ENCODE measurements at regions not wholly inside any gene's neighbourhood (a gene's known extent, or its start where the extent isn't known, plus 50 kb on each side); places are given as distances from the start of the nearest gene placed in this dataset.

DNA sequence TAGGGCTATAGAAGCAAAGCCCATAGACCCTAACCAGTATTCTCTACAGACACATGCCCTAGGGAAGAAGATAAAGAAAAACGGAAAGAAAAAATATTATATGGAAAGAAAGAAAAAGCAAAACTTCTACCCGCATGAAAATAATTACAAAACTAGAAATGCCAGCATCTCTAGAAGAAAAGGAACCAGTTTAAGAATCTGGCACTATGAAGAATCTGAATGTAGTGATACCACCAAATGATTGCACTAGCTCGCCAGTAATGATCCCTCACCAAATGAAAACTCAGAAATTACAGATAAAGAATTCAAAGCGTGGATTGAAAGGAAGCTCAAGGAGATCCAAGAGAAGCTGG is 341.9 kb upstream of the GRIA1 start:
- no peaks in the 10 kb centered on the region for H3K4me1 Mint-ChIP-seq

DNA sequence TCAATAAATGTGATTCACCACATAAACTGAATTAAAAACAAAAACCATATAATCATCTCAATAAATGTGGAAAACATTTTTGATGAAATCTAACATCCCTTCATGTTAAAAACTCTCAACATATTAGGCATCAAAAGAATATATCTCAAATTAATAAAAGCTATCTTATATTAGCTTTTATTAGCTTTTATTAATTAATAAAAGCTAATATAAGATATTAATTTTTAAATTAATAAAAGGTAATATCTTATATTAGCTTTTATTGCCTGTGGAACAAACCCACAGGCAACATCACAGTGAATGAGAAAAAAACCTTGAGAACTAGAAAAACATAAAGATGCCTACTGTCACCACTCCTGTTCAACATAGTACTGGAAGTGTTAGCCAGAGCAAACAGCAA is 338.9 kb upstream of the GRIA1 start:
- Mint-ChIP-seq H3K4me1 (no peaks in the 10 kb centered on the region), H3K27ac (no peak overlapping the region), H3K9me3 (peaks cover 3% of the 10 kb centered on the region), H3K27me3 (no peaks in the 10 kb centered on the region), H3K36me3 (ENCODE audit: low read depth) (no peaks in the 10 kb centered on the region), H3K4me3 (no peak overlapping the region)
- POLR2A ChIA-PET = no interaction called here
- CTCF ChIA-PET = no interaction called here
- no peak for DNase-seq

More for the DNA sequence above, 341.9 kb upstream of the GRIA1 start:
- DNase-seq = no peak
- H3K9me3 Mint-ChIP-seq = peaks cover 3% of the 10 kb centered on the region
- H3K36me3 Mint-ChIP-seq (ENCODE audit: low read depth) = no peaks in the 10 kb centered on the region
- ChIA-PET CTCF (interaction anchor here (1.0 to 1.3 kb wide), 3 partner anchors 18 to 817 kb away, joined by 3 to 4 read pairs (median 3); no protein-coding TSS in a partner anchor), POLR2A (no interaction called here)
- no peak overlapping the region for H3K27ac Mint-ChIP-seq
- no peaks in the 10 kb centered on the region for H3K27me3 Mint-ChIP-seq
- H3K4me3 Mint-ChIP-seq = no peak overlapping the region

DNA sequence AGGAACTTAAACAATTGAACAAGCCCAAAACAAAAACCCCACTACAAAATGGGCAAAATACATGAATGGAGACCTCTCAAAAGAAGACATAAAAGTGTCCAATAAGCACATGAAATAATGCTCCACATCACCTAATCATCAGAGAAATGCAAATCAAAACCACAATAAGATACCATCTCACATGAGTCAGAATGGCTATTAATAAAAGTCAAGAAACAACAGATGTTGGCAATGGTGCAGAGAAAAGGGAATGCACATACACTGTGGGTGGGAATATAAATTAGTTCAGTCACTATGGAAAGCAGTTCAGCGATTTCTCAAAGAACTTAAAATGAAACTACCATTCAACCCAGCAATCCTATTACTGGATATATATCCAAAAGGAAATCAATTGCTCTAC is 337.4 kb upstream of the GRIA1 start:
- no peak for DNase-seq
- Mint-ChIP-seq H3K27me3 (no peaks in the 10 kb centered on the region), H3K27ac (no peak overlapping the region), H3K36me3 (ENCODE audit: low read depth) (no peaks in the 10 kb centered on the region), H3K9me3 (peaks cover 3% of the 10 kb centered on the region), H3K4me3 (no peak overlapping the region), H3K4me1 (no peaks in the 10 kb centered on the region)
- POLR2A ChIA-PET = no interaction called here
- CTCF ChIA-PET = no interaction called here

- ChIA-PET POLR2A (no interaction called here), CTCF (no interaction called here)
- Mint-ChIP-seq H3K4me3 (no peak overlapping the region), H3K9me3 (no peaks in the 10 kb centered on the region), H3K27ac (no peak overlapping the region), H3K4me1 (no peaks in the 10 kb centered on the region), H3K27me3 (no peaks in the 10 kb centered on the region), H3K36me3 (ENCODE audit: low read depth) (no peaks in the 10 kb centered on the region)
- DNase-seq = no peak
These were observed 333.3 kb upstream of the GRIA1 start for GRCh38 chr5:153157156-153157555.

DNA sequence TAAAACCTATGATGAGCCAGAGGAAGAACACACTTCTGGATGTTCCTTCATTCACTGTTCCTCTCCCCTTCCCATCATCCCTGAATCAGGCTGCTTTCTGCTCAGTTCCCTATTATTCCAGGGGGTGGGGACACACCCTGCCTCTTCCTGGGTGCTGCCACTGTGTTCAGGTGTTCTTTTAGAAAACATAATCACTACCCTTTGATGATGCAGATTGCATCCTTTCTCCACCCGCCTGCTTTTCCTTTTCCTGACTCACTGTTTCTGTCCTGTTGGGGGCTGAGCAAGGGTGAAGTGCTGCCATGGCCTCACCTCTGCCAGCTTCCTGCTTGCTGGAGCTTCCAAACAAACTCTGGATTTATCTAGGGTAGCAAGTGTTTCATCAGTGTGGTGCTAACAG is 331.9 kb upstream of the GRIA1 start:
- Mint-ChIP-seq H3K27ac (no peak overlapping the region), H3K4me1 (no peaks in the 10 kb centered on the region), H3K27me3 (no peaks in the 10 kb centered on the region), H3K9me3 (no peaks in the 10 kb centered on the region), H3K36me3 (ENCODE audit: low read depth) (no peaks in the 10 kb centered on the region), H3K4me3 (no peak overlapping the region)
- ChIA-PET CTCF (no interaction called here), POLR2A (no interaction called here)
- no peak for DNase-seq

- no peaks in the 10 kb centered on the region for H3K36me3 Mint-ChIP-seq (ENCODE audit: low read depth)
- H3K27me3 Mint-ChIP-seq = no peaks in the 10 kb centered on the region
- no peak overlapping the region for H3K4me3 Mint-ChIP-seq
- H3K9me3 Mint-ChIP-seq = no peaks in the 10 kb centered on the region
- CTCF ChIA-PET = no interaction called here
- H3K27ac Mint-ChIP-seq = no peak overlapping the region
- POLR2A ChIA-PET = no interaction called here
- H3K4me1 Mint-ChIP-seq = no peaks in the 10 kb centered on the region
- no peak for DNase-seq
These were observed 330.9 kb upstream of the GRIA1 start for GRCh38 chr5:153159616-153160015.

GRCh38 chr5:153168241-153168640 is 322.2 kb upstream of the GRIA1 start:
- POLR2A ChIA-PET = no interaction called here
- Mint-ChIP-seq H3K27ac (no peak overlapping the region), H3K9me3 (no peaks in the 10 kb centered on the region), H3K27me3 (no peaks in the 10 kb centered on the region), H3K4me1 (no peaks in the 10 kb centered on the region), H3K36me3 (ENCODE audit: low read depth) (no peaks in the 10 kb centered on the region), H3K4me3 (no peak overlapping the region)
- CTCF ChIA-PET = no interaction called here
- no peak for DNase-seq

DNA sequence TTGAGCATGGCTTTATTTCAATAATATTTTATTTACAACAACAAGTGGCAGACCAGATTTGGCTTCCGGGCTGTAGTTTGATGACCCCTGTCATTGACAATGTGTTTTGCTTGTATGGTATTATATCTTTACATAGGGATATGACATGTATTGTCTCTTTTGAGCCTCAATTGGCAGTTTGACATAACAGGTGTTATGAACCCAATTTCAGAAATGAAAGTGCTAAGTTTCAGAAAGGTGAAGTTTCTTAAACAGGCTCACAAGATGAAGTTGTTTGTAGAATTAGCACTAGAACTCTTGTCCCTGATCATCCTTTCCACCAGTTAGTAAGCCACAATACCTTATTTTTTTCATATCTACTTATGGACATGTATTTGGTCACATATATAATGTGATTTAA is 303.0 kb upstream of the GRIA1 start:
- no peak overlapping the region for H3K27ac Mint-ChIP-seq
- H3K36me3 Mint-ChIP-seq (ENCODE audit: low read depth) = no peaks in the 10 kb centered on the region
- DNase-seq = no peak
- H3K9me3 Mint-ChIP-seq = peaks cover 7% of the 10 kb centered on the region
- ChIA-PET POLR2A (no interaction called here), CTCF (no interaction called here)
- no peaks in the 10 kb centered on the region for H3K27me3 Mint-ChIP-seq
- H3K4me1 Mint-ChIP-seq = no peaks in the 10 kb centered on the region
- H3K4me3 Mint-ChIP-seq = no peak overlapping the region

- H3K4me3 Mint-ChIP-seq = no peak overlapping the region
- ChIA-PET CTCF (no interaction called here), POLR2A (no interaction called here)
- H3K4me1 Mint-ChIP-seq = no peaks in the 10 kb centered on the region
- no peaks in the 10 kb centered on the region for H3K27me3 Mint-ChIP-seq
- H3K9me3 Mint-ChIP-seq = no peaks in the 10 kb centered on the region
- no peaks in the 10 kb centered on the region for H3K36me3 Mint-ChIP-seq (ENCODE audit: low read depth)
- no peak for DNase-seq
- H3K27ac Mint-ChIP-seq = no peak overlapping the region
These were observed 284.1 kb upstream of the GRIA1 start for GRCh38 chr5:153206361-153206760.

DNA sequence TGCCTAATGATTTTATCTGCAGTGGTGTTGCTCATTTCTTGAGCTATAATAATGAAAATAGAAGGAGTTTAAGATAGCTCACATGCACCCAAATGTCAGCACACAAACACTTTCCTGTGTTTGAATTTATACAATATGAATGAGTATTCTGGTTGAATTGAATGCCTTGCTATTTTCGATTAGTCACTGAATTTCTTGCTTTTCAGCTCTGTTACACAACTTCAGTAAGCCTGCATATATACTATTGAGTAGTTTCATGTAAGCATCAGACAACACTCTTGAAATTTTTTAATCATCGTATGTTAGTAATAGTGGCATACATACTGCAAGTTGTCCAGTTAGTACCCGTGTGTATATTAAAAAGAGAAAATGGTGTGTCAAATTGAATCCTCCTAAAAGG is 281.5 kb upstream of the GRIA1 start:
- Mint-ChIP-seq H3K4me3 (no peak overlapping the region), H3K9me3 (peaks cover 1% of the 10 kb centered on the region), H3K4me1 (no peaks in the 10 kb centered on the region), H3K27ac (no peak overlapping the region), H3K36me3 (ENCODE audit: low read depth) (no peaks in the 10 kb centered on the region), H3K27me3 (no peaks in the 10 kb centered on the region)
- no peak for DNase-seq
- CTCF ChIA-PET = no interaction called here
- POLR2A ChIA-PET = no interaction called here

GRCh38 chr5:153209687-153210086 is 280.8 kb upstream of the GRIA1 start:
- DNase-seq = no peak
- CTCF ChIA-PET = no interaction called here
- POLR2A ChIA-PET = no interaction called here
- Mint-ChIP-seq H3K9me3 (peaks cover 4% of the 10 kb centered on the region), H3K4me1 (no peaks in the 10 kb centered on the region), H3K36me3 (ENCODE audit: low read depth) (no peaks in the 10 kb centered on the region), H3K27ac (no peak overlapping the region), H3K4me3 (no peak overlapping the region), H3K27me3 (no peaks in the 10 kb centered on the region)

GRCh38 chr5:153211076-153211475 is 279.4 kb upstream of the GRIA1 start:
- CTCF ChIA-PET = no interaction called here
- no peak overlapping the region for H3K4me3 Mint-ChIP-seq
- peaks cover 13% of the 10 kb centered on the region for H3K9me3 Mint-ChIP-seq
- no peaks in the 10 kb centered on the region for H3K27me3 Mint-ChIP-seq
- DNase-seq = no peak
- no peaks in the 10 kb centered on the region for H3K4me1 Mint-ChIP-seq
- H3K27ac Mint-ChIP-seq = no peak overlapping the region
- no peaks in the 10 kb centered on the region for H3K36me3 Mint-ChIP-seq (ENCODE audit: low read depth)
- POLR2A ChIA-PET = no interaction called here

- no peaks in the 10 kb centered on the region for H3K27me3 Mint-ChIP-seq
- ChIA-PET CTCF (no interaction called here), POLR2A (no interaction called here)
- peaks cover 19% of the 10 kb centered on the region for H3K9me3 Mint-ChIP-seq
- H3K27ac Mint-ChIP-seq = no peak overlapping the region
- DNase-seq = no peak
- no peak overlapping the region for H3K4me3 Mint-ChIP-seq
- H3K36me3 Mint-ChIP-seq (ENCODE audit: low read depth) = no peaks in the 10 kb centered on the region
- no peaks in the 10 kb centered on the region for H3K4me1 Mint-ChIP-seq
These were observed 278.0 kb upstream of the GRIA1 start for GRCh38 chr5:153212471-153212870.

DNA sequence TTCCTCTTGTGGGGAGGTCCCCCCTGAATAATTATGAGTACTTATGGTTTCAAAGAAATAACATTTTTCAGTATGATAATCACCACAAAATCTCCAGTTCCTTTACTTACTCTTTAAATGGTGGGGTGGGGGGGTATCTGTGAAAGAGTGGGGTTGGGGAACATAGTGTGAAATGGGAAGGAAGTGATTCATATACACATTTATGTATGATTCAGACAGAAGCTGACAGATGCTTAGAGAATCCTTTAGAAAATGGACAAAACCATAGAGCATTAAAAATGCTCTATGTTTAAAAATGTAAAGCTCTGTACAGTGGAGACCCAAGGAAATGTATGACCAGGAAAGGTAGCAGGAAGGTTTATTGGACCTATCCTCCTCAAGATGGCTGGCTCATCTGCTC is 267.5 kb upstream of the GRIA1 start:
- H3K36me3 Mint-ChIP-seq (ENCODE audit: low read depth) = no peaks in the 10 kb centered on the region
- ChIA-PET CTCF (no interaction called here), POLR2A (no interaction called here)
- H3K27ac Mint-ChIP-seq = no peak overlapping the region
- H3K9me3 Mint-ChIP-seq = peaks cover 29% of the 10 kb centered on the region
- H3K27me3 Mint-ChIP-seq = no peaks in the 10 kb centered on the region
- no peak overlapping the region for H3K4me3 Mint-ChIP-seq
- no peaks in the 10 kb centered on the region for H3K4me1 Mint-ChIP-seq
- no peak for DNase-seq

DNA sequence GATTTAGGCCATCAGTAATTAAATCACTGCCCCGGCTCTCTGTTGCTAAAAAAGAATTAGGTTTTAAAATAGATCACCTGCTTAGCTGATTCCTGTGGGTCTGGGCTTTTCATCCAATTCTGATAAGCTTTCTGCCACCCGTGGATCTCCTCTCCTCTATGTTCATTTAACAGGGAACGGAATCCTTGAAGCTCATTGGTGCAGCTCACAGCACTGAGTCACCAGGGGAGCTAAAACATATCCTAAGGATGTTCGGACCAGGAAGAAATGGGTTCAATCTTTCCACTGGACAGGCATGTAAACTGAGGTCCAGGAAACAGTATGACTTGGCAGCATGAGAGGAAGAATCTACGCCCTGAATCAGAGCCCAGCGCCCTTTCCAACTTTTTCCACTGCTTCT is 267.1 kb upstream of the GRIA1 start:
- no peaks in the 10 kb centered on the region for H3K27me3 Mint-ChIP-seq
- no peaks in the 10 kb centered on the region for H3K36me3 Mint-ChIP-seq (ENCODE audit: low read depth)
- CTCF ChIA-PET = no interaction called here
- no peaks in the 10 kb centered on the region for H3K4me1 Mint-ChIP-seq
- H3K27ac Mint-ChIP-seq = no peak overlapping the region
- DNase-seq = no peak
- POLR2A ChIA-PET = no interaction called here
- no peak overlapping the region for H3K4me3 Mint-ChIP-seq
- peaks cover 29% of the 10 kb centered on the region for H3K9me3 Mint-ChIP-seq

All from activated CD4-positive, alpha-beta memory T cell treated with anti-CD3 and anti-CD28 coated beads, Interleukin-2, amount 10 ng/mL, durations not matched to agents 7 days and 5 days (primary cell).